Body of pancreas (tissue), 4 donors: ENCODE measurements at regions not wholly inside any gene's neighbourhood (a gene's known extent, or its start where the extent isn't known, plus 50 kb on each side); places are given as distances from the start of the nearest gene placed in this dataset.

ENCODE experiments used
- CTCF ChIP-seq, 7 experiments: fragments of 450-650 bp in 4 of 7; fragments of 200-600 bp in 3 of 7; sonication (generic) in 3 of 7; IDR thresholded peaks; one replicate each; pipeline ENCODE4 v1.5.1; 2016 to 2019; ENCODE audit warnings: antibody characterized with exemption in 7 of 7
- POLR2A ChIP-seq, 3 donors: fragments of 450-650 bp; IDR thresholded peaks; one replicate each; pipeline ENCODE4 v1.6.1; 2016; ENCODE audit warnings: antibody characterized with exemption in 3 of 3, mild to moderate bottlenecking in 2 of 3

GRCh38 chr14:95808371-95808770 is 68.3 kb upstream of the TUNAR start:
- TF ChIP-seq CTCF (IDR thresholded peaks at IDR 0.05) = no peak
- no peak for TF ChIP-seq POLR2A (IDR thresholded peaks at IDR 0.05)
